NCI-H2107 treated with DMSO at 0.1 percent for 48 hours (cell line): ENCODE measurements at regions not wholly inside any gene's neighbourhood (a gene's known extent, or its start where the extent isn't known, plus 50 kb on each side); places are given as distances from the start of the nearest gene placed in this dataset.

Experiments
- DNase-seq: peaks from one replicate; lab custom pipeline; 2025; ENCODE audit not compliant: unreplicated experiment; lab: John Stamatoyannopoulos, UW

DNA sequence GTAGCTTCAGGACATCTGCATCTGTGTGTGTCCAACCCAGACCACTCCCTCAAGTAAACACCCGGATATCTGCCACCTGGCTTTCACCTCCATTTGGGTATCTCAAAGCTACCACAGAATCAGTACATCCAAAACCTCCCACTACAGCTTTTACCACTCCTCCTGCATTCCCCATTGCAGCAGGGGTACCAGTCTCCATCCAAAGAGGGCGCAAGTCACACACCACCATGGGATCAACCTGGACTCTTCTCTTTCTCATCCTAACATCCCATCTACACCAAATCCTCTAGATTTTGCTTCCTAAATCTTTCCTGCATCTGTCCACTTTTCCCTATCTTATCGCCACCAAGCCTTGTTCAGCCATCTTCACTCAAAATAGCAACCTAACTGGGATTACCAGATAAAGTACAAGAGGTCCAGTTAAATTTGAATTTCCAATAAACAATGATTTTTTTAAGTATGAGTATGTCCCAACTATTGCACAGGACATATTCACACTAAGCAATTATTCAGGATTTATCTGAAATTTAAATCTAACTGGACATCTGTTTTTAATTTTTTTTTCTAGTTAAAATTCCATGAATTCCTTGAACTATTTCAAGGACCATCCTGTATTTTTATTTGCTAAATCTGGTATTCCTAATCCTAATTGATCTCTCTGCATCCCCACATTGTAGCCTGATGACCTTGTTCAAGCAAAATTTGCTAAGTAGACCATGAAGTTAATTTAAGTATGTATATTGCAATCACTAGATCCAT, 164.3 kb upstream of the MLN start:
- DNase-seq, result no peak

GRCh38 chr6:33967265-33967767, 163.5 kb upstream of the MLN start:
- DNase-seq, result no peak

DNA sequence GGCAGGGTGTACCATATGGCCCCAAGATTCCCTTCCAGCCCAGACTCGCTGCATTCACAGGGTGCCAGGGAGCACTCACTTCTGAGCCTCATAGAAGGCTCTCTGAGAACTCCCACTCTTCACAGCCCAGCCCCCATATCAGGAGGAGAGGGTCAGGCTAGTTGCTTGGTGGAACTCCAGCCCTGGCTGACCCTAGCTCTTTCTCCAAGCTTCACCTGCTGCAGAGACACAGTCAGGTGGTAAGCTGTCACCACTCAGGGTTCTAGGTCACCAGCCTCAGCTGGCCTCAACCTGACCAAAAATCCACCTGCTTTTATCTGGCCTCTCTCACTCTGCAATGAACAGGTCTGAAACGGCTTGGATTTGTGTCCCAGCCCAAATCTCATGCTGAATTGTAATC, 162.7 kb upstream of the MLN start:
- DNase-seq, result no peak

DNA sequence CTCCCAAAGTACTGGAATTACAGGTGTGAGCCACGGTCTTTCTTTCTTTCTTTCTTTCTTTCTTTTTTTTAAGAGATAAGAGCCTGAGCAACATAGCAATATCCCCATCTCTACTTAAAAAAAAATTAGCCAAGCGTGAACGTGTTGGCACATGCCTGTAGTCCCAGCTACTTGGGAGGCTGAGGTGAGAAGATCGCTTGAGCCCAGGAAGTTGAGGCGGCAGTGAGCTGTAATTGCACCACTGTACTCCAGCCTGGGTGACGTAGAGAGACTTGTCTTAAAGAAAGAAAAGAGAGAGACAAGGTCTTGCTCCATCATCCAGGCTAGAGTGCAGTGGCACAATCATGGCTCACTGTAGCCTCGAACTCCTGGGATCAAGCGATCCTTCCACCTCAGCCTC, 162.0 kb upstream of the MLN start:
- no peak for DNase-seq

DNA sequence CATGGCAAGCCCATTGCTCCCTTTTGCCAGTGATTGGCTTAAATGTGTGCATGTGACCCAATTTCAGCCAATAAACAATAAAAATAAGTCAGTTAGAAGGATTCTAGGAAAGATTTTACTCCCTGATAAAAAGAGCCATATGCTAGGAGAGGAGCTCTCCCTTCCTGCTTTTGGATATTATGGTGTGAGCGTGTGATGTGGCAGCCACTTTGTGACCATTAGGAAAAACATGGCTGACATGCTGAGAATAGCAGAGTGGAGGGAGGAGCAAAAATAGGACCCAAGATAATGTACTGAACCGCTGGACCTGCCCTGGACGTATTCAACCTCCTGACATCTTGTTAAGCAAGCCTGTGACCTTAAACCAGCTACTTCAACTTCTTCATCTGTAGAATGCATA, 160.6 kb upstream of the MLN start:
- no peak for DNase-seq

GRCh38 chr6:33963136-33963750, 159.4 kb upstream of the MLN start:
- DNase-seq, result no peak

GRCh38 chr6:33962246-33963027, 158.6 kb upstream of the MLN start:
- DNase-seq, result no peak

GRCh38 chr6:33961691-33962090, 157.9 kb upstream of the MLN start:
- no peak for DNase-seq

- no peak for DNase-seq
Measured at GRCh38 chr6:33960345-33961313, 156.8 kb upstream of the MLN start.

GRCh38 chr6:33959661-33960344, 156.0 kb upstream of the MLN start:
- no peak for DNase-seq

DNA sequence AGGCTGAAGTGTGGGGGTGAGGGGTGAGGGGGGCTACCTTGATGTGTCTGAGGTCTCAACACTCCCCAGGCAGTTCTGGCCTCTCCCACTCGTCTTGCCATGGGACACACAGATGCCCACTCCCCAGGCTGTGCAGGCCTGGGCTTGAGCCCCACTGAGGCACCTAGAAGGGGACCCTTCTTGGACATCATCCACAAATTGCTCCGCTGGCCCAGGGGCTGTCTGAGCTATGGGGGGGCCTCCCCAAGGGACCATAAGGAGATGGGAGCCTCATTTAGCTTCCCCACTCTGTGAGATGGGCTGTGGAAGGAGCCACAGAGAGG, 155.5 kb upstream of the MLN start:
- no peak for DNase-seq

DNA sequence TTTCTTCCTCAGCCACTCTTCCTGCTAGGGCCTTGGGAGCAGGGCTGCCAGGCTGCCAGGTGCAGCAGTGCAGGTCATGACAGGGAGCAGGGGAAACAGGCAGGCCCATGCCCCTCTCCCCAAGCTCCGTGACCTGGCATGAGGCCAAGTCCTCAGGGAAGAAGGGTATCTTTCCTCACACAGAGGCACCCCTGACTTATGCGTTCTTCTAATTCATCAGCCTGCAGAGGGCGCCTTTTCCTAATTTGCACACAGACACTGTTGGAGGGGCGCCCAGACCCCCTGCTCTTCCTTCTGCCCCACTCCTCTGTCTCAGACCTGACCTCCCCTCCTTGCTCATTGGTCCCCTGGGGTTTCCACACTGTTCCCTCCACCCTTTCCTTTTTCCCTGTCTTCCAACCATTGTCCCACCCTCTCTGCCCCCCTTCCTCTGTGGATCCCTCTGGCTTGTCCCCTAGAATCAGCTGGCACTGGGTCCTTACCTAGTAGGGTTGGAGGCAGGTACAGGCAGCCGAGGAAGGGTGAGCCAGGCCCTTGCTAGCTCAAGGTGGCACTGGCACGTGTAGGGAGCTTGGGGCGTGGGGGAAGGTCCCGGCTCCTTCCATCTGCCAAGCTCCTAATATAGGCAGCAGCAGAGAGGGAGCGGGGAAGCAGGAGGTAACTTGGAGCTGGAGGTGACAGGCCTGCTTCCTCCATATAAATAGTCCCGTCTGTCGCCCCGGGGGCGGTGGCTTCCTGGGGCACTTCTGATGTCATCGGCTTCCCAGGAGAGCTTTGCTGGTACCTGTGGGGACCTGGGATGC, 154.9 kb upstream of the MLN start:
- no peak for DNase-seq

DNA sequence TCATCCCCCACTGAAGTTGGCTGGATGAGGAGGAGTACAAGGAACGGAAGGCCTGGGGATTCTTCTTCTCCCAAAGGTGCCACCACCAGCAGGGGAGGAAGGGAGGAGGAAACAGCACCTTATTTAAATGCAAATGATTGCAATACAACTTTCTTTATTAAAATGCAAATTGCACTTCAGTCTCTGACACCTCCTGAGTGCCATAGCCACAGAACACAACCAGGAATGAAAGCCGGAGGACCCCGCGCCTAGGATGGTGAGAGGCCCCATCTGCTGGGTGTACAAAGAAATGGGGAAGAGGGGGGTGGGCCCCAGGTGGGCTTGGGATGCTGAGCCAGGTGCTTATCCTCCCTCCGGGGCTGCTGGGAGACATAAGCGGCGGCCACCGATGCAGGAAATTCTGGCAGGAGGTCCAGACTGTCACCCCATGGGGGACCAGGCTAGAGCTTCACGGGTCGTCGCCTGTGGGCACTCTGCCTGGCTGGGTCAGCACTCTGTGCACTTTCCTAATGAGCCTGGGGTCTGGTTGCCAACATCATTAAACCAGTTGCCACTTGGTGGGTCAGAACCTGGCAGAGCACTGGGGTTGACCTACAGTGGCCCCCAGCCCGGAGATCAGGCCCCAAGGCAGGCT, 154.2 kb upstream of the MLN start:
- no peak for DNase-seq

DNA sequence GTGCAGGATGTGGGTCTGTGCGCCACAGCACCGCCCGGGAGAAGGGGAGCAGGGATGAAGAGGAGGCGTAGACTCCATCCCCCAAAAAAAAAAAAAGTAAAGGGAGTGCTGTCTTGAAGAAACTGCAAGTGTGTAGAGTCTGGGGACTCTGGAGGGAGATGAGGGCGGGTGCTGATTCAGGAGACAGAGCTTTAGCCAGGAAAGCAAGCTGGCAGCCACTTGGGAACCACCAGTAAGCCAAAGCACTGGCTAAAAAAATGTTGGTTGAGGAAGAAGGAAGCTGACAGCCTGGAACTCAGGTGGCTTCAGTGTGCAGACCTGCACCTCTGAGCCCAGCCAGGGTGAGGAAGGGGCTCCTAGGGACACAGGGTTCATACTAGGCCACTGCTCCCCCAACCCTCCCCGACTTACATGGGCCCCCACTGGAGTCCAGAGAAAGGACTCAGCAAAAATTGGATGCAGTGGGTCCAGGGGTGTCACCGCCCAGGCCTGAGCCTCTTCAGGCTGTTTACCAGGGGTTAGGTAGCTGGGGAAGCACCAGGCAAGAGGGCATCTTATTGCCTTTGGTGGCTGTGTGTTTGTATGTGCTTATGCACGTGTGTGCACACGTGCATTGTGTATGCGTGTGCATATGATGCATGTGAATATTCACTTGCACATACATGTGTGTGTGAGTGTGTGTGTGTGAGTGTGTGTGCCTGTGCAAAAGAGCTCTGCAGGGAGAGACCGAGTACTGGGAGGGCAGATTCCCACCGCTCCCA, 153.5 kb upstream of the MLN start:
- no peak for DNase-seq

- no peak for DNase-seq
Measured at GRCh38 chr6:33956206-33956605, 152.4 kb upstream of the MLN start.

GRCh38 chr6:33955566-33955965, 151.8 kb upstream of the MLN start:
- no peak for DNase-seq

DNA sequence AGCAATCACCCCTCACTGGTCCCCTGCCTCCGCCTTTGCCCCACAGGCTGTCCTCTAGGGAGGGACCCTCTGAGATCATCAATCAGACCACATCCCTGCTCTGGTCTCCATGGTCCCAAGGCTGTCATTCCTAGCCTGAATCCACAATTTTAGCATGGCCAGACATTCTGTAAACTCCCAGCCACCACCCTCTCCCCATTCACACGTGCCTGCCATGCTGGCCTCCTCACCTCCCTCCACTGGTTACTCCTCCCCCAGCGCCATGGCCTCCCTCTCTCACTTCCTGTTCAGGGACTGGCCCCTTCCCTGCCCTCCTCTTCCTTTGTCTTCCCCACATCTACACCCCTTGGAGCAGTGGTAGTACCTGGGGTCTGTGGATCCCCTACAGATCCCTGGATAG, 150.7 kb upstream of the MLN start:
- DNase-seq, result no peak

- no peak for DNase-seq
Measured at GRCh38 chr6:33953171-33953570, 149.4 kb upstream of the MLN start.
